Limb (tissue), 2 donors: ENCODE measurements at regions not wholly inside any gene's neighbourhood (a gene's known extent, or its start where the extent isn't known, plus 50 kb on each side); places are given as distances from the start of the nearest gene placed in this dataset.
A peak's percentile ranks its signal among the peaks of the same experiment; 100 is the strongest.

Experiments used
- DNase-seq, 2 donors: peaks; one replicate each; pipeline ENCODE4 v3.0.0-alpha.2; 2016; ENCODE audit errors: extremely low spot score in 2 of 2

DNA sequence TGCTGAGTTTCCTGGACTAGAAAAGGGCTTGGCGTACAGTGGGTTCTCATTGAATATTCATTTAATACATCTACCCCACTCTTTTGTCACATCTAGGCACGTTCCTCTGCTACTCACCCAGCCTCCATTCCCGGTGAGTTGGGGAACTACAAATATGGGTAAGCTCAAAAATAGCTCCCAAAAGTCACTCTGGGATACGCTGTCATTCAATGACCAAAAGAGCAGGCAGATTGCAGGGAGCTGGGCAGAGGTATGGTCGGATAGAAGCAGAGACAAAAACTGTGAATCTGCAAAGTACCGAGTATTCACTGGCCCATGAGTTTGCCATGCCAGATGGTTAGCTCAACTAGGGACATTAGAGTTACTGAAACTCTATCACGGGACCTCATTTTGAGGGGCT is 103.9 kb upstream of the SASH1 start:
- DNase-seq = no peak

DNA sequence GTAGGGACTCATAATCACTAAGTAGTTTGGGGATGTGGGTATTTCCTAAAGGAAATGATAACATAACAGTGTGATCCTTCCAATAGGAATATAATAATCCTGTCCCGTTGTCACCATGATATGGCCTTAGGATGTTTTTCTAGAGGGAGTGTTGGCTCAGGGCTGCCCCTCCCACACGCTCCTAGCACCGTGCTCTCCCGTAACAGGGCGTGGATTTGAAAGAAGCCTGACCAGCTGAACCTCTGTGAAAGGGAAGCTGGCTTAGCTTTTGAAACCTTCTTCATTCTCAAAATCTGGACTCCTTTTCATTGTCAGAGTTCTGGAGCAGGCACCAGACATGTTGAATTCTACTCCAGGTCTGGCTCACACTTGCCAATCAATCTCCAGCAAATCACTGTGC is 103.4 kb upstream of the SASH1 start:
- no peak for DNase-seq

DNA sequence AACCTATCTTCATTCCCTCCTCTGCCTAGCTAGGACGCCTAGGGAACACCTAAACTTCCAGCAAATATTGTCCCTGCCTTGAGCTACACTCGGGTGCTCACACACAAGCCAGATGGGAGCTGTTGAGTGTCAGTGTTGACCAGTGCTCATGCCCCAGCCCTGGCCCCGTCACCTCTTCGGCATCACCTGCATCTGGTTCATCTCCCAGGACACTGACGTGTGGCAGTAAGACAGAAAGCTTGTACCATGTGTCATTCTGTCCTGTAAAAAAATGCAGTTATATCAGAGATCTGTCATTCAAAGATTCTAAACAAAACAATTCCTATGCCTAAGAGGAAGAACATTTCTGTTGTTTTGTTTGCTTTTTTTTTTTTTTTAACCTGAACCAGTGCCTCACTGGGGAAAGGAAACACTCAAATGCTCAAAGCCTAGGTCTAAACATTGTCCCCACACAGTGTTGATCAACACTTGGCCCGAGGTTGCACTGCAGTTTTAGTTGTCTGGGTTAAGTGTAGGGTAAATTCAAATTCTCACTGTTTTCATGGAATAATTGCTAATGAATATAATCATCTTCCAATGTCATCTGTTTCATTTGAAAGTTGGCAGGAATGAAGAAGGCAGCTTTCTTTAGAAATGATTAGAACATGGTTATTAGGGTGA is 102.7 kb upstream of the SASH1 start:
- DNase-seq = no peak

DNA sequence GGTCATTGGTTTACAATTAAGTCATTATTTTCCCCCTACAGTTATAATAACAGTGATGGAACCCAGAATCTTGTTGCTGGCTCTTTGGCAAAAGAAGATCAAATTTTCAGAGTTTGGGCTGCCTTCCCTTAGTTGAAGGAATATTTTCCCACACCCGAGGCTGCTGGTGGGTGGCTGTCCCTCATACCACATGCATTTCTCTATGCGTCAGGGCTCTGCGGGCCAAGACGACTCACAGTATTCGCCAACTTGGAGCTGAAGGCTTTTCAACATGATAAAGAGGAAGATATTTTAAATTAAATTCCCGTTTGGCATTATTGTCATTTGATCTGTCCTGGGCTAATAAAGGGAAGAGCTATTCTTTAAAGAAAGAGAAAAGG is 102.2 kb upstream of the SASH1 start:
- DNase-seq = no peak

DNA sequence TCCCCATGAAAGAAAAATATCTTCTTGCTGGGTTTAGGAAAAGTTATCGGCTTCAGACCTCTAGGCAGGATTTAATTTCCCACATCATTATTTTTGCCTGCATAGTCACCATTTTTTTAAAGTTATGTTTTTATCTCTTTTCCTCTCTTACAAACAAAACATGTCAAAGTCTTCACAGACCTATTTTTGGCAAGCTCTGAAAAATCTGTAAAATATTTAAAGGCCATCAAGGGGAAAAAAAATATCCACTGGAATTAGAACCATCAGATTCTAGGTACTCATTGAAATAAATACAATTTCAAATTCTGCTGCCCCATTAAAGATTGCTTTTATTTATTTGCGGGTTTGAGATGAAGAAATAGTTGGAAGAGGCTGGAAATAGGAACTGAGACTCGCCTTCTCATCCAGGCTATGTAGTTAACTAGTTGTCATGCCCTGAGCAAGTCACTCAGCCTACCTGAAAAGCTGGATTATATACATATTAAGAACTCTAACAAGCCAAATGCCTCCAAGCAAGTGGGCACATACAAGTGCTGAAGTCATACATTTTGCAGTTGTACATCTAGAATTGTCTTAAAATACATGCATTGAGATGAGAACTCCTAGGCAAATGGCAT is 101.7 kb upstream of the SASH1 start:
- no peak for DNase-seq

DNA sequence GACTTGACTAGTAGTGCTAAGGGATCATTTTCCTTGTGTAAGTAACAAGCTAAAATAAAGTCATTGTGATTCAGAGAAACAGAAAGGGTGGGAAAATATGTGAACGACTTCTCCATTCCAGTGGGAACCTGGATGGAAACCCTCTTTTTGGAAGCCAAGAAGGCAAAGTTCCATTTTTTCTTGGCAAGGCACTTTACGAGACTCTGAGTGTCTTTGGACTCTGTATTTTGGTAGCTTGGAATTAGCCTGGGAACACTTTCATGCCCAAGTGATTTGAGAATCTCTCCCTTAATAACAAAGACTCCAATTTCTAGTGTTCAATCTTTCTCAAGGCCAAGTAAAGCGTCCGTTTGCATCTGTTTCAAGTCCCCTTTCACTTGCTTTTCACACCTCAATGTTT is 100.5 kb upstream of the SASH1 start:
- peak in 1 of 2 donors; percentile 53 for DNase-seq

DNA sequence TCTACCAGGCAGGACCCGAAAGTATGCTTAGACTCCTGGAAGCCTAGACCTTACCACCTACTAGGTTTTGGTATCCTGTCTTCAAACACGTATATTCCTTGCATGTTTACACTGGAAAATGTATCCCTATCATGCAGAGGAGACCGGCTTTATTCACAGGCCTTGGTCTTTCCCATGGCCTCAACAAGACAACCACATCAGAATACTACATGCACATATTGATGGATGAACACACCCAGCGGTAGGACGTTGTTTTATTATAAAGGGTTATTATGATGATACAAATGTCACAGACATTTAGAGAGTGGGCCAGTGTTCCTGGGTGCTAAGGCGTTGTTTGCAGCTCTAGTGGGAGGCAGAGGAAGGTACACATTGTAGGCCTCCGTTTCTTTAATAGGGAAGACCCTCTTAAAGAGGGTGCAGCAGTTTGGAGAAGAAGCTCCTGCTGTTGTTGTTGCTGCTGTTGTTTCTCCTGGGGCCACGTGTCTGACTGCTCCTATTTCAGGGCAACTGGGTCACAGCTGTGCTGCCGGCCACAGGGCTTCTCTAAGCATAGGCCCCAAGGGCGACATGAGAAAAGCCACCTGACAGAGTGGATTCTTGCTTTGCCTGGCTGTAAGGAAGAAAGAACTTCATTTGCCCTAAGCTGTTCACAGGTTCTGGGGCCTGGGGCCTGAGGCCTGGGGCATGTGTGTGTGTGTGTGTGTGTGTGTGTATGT is 98.3 kb upstream of the SASH1 start:
- peak; percentile 32 to 40 for DNase-seq

DNA sequence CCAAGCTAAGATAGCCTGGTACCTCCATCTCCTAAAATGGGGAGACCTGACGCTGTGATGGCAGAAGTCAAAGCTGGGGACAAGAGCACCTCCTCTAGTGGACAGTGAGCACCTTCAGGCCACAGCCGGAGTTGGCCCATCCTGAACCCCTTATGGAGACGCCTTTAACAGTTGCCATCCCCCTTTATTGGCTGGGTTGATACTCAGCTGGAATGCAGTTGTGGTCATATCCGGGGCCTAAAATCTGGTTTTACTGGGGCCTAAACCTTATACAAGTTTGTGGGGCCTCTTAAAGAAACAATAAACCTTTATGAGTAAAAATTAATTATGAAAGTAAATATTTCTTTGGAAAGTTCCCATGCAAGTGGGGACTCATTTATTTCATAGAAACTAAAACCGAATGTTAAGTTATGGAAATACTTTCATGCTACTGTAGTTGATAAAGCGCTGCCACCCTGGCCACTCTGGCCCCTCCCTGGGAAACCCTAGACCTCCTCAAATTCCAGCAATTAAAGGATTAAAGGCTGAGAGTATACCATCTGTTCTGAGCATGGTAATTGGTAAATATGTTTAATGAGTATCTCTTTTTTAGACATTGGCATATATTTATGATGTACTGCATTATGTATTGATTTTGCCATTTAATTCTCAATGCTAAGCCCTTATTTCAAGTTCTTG is 95.1 kb upstream of the SASH1 start:
- no peak for DNase-seq

DNA sequence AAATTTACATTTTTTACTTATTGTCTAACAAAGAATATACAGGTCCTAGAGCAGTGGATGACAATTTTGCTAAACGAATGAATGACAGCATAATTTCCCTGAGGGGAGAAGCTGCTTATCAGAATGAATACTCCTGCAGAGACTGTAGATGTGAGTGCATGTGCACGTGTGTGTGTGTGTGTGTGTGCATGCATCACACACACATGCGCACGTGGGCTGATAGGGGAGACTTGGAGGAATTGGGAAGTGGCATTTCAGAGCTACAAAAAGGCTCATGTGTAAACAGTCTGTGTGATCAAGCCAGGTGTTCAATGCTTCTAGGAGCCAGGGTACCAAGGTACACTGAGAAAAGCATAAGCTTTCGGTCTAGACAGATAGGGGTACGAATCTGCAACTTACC is 93.5 kb upstream of the SASH1 start:
- no peak for DNase-seq

DNA sequence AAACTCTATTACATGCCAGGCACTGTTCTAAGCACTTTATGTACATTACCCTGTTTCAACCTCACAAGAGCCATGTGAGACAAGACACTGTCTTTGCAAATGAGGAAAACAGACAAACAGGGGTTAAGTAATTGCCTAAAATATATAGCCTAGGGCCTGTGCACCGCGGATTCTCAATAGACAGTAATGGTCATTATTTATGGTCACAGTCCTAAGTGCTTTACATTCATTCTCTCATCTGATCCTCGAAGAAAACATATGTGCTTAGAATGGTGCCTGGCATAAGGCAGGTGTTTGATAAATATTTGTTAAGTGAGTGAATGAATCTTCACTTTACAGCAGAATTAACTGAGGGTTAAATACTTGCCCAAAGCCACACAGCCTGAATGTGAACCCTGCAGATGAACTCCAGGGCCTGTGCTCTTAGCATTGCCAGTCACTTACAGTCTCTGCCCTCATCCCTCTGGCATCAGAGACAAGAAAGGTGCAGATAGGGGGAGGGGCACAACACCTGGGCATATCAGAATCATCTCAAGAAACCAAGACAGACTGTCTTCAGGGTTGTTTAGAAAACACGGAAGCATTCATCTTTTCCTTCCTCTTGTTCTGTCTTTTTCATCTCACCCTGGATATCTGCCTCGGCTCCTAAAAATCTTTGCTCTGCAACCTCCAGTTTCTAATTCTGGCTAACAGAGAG is 92.8 kb upstream of the SASH1 start:
- no peak for DNase-seq

DNA sequence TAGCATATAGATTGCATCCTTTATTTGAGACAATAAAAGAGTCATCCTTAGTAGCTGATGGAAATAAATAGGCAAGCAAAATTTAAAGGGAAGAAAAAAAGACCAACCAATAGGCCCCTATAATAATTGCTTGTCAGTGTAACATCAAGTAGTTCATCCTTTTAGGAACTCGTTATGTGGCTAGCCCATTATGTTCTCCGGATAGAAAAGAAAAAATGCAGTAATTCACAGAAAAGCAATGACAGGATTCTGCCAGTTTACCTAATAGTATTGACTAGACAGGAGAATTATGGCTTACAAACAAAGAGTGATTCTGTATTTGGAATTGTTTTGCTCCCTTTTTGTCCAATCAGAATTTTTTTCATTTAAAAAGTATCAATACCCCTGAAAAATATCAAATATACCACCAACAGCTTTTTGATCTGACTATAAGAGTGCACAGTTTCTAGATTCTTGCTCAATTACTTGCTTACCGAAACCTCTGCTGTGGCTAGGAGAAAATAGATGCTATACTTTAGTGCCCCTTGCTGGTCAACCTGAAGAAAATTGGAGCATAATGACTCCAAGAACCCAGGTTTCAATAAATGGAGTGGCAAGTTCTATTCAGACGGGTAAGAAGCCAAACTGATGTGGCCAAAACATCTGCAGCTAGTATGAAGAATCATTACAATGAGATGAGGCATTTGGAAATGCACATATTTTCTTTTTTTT is 91.5 kb upstream of the SASH1 start:
- DNase-seq = peak in 1 of 2 donors; percentile 64

DNA sequence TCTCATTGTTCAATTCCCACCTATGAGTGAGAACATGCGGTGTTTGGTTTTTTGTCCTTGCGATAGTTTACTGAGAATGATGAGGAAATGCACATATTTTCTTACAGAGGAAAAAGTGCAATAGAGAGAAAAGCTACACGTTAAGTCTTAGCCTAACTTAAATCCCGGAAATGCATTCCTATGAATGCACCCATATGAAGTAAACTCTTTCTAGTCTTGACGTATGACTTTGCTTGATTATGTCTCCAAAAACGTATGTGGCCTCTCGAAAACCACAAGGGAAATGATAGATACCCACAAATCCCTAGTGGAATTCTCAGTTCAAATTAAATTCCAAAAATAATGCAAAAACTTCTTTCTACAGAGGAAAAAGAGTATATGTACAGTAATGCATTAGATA is 90.7 kb upstream of the SASH1 start:
- no peak for DNase-seq

DNA sequence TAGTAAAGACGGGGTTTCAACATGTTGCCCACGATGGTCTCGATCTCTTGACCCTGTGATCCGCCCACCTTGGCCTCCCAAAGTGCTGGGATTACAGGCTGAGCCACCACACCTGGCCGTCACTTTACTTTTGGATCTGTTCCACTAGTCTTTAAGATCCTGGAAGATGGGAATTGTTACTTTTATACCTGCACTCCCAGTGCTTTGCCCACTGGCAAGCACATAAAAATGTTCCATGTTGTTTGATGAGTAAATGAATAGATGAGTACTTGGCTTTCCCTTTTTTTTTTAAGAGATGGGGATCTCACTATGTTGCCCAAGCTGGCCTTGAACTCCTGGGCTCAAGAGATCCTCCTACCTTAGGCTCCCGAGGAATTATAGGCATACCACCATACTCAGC is 84.8 kb upstream of the SASH1 start:
- DNase-seq = no peak

DNA sequence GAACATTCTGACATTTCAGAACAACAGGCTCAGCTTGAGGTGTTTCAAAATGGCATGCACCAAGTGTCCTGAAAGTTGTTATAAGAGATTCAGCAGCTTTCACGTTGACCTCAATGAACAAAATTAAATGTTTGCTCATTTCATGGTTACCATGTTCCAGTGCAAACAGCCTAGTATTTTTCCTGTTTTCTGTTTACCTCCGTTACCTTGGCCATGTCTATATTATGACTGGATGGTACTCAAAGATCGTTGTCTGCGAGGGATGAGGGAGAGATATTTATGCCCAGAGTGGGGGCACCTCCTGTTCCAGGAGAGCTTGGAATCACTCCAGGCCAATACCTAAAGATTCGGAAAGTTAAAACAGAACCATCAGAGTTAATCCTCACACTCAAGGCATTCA is 83.8 kb upstream of the SASH1 start:
- DNase-seq = no peak

DNA sequence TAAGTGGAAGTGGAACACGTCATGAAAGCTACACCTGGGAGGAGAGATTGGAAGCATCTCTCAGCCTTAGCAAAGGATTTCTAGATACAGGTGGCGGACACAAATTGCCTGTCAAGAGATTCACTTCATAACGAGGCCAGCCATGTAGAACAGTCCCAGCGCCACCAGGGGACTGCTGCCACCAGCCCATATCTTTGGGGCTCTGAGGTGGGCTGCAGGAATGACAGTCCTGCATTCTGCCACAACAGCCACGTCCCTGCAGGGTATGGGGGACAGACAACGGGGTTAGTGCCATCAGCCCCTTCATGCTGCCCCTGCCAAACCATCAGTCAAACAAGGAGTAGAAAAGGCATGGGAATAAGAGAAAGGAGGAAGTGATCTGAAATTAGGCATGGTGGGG is 81.2 kb upstream of the SASH1 start:
- no peak for DNase-seq

DNA sequence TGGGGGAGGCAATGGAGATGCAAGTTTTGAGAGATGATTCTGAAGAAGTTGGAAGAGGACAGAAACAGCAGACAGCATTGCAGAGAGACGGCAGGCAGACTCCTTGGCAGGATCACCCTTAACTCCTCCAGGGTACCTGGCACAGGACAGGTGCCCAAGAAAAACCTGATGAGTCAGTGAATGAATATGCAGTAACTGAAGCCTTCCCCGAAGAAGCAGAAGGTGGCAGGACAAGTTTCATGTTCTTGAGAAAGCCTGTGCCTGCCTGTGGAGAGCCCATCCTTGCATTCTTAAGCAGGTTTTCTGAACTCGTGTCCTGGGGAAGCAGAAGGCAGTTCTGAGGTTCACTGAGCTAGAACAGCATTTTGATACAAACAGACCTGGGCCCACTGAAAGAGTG is 79.6 kb upstream of the SASH1 start:
- DNase-seq = no peak

DNA sequence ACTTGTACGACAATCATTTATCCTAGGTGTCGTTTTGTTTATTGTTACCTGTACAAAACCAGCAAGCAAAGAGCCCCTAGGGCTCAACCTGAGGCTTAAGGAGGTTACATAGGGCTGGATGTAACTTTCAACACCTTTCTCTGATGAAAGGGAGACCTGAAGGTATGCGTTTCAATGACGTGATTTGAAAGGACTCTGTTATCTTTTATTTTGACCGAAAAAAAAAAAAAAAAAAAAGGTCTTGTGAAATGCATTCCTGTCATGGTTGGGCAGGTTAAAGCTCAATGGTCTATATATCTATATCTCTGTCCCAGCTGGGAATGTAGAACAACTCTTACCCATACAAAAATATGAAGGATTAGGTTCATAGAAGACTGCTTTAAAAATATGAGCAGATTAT is 78.7 kb upstream of the SASH1 start:
- no peak for DNase-seq

DNA sequence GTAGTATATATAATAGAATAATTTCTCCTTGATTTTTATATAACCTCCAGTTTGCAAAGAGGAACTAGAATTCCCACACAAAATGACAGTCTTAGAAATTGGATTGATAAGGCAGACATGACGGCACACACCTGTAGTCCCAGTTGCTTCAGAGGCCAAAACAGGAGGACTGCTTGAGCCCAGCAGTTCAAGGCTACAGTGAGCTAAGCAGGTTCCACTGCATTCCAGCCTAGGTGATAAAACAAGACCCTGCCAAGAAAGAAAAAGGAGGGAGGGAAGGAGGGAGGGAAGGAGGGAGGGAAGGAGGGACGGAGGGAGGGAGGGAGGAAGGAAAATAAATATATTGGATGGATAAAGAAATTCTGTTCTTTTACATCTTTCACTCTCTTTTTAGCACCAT is 77.6 kb upstream of the SASH1 start:
- DNase-seq = no peak

DNA sequence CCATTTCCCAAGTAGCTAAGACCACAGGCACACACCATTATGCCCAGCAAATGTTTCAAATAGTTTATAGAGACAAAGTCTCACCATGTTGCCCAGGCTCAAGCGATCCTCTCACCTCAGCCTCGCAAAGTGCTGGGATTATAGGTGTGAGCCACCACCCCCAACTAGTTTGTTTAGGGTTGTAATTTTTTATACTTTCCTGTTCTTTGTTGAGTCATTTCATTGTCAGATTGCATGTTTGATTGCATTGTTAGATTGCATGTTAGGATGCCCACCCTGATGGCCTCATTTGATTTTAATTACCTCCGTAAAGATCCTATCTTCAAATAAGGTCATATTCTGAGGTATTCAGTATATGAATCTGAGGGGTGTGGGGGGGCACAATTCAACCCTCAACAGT is 73.3 kb upstream of the SASH1 start:
- no peak for DNase-seq

DNA sequence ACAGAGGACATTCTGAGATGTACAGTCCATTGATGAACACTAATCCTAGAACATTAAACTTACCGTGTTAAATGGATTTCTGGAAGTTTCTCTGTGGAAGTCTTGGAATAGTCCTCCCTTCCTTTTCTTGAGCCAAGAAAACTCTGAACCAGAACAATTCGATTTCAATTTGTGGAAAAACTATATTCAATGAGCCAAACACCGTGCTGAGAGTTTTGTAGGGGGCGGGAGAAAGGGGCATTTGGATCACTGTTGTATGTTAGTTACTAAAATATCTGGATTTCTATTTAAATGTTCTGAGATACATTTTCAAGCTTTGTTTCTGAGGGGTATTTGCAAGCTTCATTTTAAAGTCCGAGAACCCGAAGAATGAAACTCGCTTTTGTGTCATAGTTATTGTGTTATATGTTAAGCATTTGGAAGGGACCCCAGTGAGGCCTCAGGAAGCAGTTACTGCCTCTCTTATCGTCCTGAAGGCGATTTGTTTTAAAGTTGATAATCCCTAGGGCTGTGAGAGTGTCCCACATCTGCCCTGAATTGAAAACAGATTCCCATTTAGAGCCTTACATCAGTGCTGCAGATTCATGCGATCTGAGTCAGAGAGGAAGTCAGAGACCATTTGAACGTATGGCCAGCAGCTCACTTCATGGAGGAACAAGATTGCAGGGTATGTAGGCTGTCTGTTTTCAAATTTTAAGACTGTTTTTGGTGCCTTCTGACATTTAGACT is 70.8 kb upstream of the SASH1 start:
- peak in 1 of 2 donors; percentile 82 for DNase-seq

DNA sequence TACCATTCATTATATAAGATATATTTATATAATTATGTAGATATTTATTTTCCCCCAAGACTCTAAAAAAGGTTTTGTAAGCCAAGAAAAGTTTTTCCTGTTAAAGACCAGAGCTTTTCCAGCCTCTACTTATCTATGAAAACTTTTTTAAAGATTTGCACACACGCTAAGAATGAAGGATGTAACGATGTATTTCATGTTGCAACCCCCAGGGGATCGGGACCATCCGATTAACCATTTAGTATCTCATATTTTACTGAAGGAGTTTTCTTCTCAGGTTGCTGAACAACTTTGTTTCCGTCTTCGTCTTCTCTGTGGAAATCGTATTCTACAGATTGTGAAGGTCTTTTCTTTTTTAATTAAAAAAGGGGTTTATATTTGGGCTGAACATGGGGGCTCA is 70.0 kb upstream of the SASH1 start:
- no peak for DNase-seq
